OCI-M2 (cell line): ENCODE measurements at regions not wholly inside any gene's neighbourhood (a gene's known extent, or its start where the extent isn't known, plus 50 kb on each side); places are given as distances from the start of the nearest gene placed in this dataset.
"Not testable (repeated sequence)": the region's sequence is repeated elsewhere in the genome, so short reads cannot be mapped to it uniquely, and the experiment has no call there.

Source experiments
- DNase-seq: peaks from one replicate; lab custom pipeline; 2025; ENCODE audit not compliant: unreplicated experiment; lab: John Stamatoyannopoulos, UW

- peak; percentile 64 for DNase-seq
Observed at GRCh38 chr15:92803852-92804609, 96.1 kb upstream of the CHD2 start.

GRCh38 chr15:92804610-92804936 is 95.6 kb upstream of the CHD2 start:
- not testable (repeated sequence) for DNase-seq

DNA sequence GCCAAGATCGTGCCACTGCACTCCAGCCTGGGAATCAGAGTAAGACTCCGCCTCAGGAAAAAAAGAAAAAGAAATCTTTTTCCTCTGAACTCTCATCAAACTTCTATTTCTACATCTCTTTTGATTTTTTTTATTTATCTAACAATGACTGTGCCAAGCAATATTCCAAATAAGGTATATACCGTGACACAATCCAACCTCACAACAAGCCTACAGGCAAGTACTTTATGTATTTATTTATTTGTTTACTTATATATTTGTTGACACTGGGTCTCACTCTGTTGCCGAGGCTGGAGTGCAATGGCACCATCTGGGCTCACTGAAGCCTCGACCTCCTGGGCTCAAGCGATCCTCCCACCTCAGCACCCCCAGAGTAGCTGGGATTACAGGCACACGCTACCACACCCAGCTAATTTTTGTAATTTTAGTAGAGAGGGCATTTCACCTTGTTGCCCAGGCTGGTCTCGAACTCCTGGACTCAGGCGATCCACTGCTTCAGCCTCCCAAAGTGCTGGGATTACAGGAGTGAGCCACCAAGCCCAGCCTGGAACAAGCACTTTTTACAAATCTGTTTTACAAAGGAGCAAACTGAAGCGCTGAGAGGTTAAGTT is 94.9 kb upstream of the CHD2 start:
- DNase-seq, result no peak

- not testable (repeated sequence) for DNase-seq
Observed at GRCh38 chr15:92806171-92806570, 94.0 kb upstream of the CHD2 start.

- DNase-seq, result no peak
Observed at GRCh38 chr15:92806763-92807162, 93.4 kb upstream of the CHD2 start.

DNA sequence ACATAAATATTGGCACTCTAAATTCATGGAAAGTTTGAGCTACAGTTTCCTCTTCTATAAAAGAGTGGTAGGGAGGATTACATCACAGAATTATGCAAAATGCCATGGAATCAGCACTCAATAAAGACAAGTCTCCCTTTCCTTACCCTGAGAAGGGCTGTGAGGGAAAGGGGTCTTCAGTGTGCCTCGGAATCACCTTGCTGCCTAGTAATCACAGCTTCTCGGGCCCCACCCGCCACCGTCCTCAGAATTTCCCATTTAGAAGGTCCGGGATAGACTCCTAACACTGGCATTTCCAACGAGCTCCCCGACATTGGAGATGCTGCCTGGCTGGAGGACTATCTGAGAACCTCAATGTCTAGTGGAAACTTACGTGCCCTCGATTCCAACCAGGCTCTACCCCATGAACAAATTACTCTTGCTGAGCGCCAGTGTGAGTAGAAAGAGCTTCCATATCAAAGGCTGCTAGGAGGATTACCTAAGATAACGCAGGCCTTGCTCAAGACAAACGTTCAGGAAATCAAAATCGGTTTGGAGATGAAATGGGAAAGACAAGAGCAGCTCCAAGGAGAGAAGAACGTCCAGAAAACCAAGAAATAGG is 92.1 kb upstream of the CHD2 start:
- no peak for DNase-seq

DNA sequence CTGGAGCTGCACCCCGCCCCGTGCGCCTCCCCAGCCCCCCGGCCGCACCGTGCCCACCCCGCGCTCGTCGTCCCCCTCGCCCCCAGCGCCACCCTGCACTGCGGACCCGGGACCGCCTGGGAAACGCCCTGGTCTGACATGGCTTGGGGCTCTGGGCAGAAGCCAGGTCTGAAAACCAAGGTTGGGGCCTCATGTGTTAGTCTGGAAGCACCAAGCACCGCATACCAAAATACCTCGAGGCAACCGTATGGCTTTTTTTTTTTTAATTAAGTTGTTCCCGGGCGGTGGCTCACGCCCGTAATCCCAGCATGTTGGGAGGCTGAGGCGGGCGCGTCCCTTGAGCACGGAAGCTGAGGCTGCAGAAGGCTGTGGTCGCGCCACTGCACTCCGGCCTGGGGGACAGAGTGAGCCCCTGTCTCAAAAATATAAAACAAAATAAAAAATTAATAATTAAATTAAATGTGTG is 91.5 kb upstream of the CHD2 start:
- no peak for DNase-seq

GRCh38 chr15:92809064-92809879 is 90.9 kb upstream of the CHD2 start:
- DNase-seq, result peak; percentile 98

DNA sequence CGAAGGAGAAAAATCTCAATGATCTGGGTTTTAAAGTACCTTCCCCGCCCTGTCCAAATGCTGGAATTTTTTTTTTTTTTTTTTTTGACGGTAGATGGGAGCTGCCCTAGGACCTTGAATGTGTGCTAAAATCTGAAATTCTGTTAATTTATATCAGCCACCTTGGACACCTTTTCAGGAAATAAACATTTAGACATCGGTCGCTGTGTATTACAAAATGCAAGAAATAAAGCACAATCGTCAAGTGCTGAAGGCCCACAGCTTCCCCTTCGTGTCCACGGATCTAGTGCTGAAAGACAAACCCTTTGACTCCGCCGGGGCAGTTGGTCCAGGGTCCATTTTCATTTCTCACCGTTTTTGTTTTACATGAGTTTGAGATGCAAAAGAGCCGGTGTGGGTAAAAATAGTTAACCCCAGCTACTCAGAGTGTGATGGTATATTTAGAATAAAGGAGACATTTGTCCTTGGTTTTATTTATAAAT is 90.2 kb upstream of the CHD2 start:
- no peak for DNase-seq

GRCh38 chr15:92810418-92811138 is 89.5 kb upstream of the CHD2 start:
- DNase-seq, result peak; percentile 74

DNA sequence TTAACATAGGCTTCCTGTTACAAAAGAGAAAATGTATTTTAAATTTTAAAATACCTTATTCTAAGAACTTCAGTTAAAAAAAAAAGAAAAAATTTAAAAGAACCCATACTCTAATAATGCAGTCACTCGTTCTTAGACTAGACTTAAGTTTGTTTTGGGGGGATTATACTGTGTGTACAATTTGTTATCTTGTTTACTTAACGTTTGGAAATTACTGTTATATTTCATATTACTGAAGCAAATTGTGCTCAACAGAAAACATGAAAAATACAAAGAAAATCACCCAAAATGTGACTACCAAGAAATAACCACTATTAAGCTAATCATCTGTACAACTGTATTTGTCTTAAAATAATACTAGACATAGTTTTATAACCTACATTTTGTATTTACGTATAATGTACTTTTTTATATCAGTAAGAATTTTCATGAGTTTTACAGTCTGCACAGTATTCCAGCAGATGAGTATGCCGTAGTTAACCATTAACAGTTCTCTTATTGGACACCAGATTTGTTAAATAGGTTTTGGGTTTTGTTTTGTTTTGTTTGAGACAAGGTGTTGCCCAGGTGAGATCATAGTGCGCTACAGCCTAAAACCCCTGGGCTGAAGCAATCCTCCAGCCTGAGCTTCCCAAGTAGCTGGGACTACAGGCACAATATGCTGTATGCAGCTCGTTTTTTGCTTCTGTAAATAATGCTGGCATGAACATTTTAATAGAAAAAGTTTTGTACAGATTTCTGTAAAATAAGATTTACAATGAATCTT is 88.8 kb upstream of the CHD2 start:
- DNase-seq, result no peak

GRCh38 chr15:92812271-92812670 is 87.9 kb upstream of the CHD2 start:
- DNase-seq, result no peak

GRCh38 chr15:92813485-92813884 is 86.6 kb upstream of the CHD2 start:
- no peak for DNase-seq

DNA sequence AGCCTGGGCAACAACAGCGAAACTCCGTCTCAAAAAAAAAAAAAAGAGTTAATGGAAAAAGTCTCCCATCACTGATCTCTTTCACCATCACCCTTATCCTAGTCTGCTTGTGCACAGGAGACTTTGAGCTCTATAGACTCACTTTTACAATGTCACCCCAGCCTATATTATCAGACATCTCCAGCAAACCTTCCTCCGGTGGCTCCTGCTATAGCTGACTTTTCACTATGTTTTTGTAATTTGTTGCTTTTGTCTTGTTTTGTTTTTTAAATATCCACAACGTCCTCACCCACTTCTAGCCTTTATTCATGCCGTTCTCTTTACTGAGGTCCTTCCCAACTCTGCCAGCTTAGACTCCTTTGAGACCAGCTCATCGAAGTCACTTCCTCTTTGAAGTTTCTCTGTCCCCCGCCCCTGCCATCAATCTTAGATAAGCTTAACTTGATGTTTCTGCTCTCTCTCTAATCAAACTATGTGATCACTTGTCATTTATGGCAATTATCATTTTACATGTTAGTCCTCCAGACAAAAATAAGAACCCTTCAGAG is 82.7 kb upstream of the CHD2 start:
- DNase-seq, result no peak

- no peak for DNase-seq
Observed at GRCh38 chr15:92818651-92819277, 81.4 kb upstream of the CHD2 start.

GRCh38 chr15:92819278-92820235 is 80.6 kb upstream of the CHD2 start:
- no peak for DNase-seq

- peak; percentile 43 for DNase-seq
Observed at GRCh38 chr15:92820236-92821021, 79.7 kb upstream of the CHD2 start.
